T-helper 2 cell treated with Interferon-gamma antibody and Interleukin-4, amounts not matched to agents 100 ng/mL and 5 ng/mL, for 36 hours (primary cell): ENCODE measurements at regions not wholly inside any gene's neighbourhood (a gene's known extent, or its start where the extent isn't known, plus 50 kb on each side); places are given as distances from the start of the nearest gene placed in this dataset.
"Not testable (repeated sequence)": the region's sequence is repeated elsewhere in the genome, so short reads cannot be mapped to it uniquely, and the experiment has no call there.

Source experiments
- intact Hi-C: fragments of 100-400 bp; cut with micrococcal nuclease; formaldehyde crosslinking; loops from one replicate; pipeline ENCODE4 v1.15.1; 2023

DNA sequence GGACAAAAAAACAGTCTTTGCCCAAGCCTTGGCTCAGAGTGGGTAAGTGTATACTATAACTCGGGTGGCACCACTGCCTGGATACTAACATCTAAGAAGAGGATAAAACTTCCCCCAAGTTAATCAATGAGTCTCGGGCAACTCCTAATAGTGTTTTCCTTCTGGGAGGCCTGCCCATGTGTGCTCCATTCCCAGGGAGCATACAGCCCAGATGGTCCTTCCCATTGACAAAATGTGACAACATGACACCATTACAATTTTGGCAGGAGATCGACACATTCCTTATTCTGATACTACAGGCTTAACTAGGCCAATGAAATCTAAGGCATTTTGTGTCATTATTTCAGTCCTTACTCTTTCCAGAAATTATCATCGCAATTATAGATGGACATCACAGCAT, 52.7 kb upstream of the CRIM1 start:
- intact Hi-C loops, result no loop called here

GRCh38 chr2:36301843-36302242, 53.7 kb upstream of the CRIM1 start:
- intact Hi-C loops, result no loop called here

- intact Hi-C loops, result no loop called here
Observed at GRCh38 chr2:36300697-36301096, 54.9 kb upstream of the CRIM1 start.

DNA sequence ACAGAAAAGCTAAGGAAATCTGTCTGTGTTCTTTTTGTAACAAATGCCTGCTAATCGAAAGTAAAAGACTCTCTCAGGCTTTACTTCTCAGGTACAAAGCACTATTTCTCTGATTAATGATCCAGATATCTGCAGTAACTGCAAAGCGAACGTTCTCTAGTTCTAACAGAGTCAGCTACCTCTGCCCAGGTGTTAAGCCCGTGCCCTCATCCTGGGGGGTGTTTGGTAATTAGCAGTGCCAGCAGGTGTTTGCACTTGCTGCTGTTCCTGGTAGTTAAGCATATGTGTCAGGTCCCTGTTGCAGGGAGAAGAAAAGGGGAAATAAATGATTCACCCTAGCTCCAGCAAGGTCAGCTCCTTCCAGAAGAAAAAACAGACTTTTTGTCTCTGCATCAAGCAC, 58.8 kb upstream of the CRIM1 start:
- intact Hi-C loops, result loop anchor here (5.0 kb wide), 1 partner anchor 49 kb away; no protein-coding TSS in a partner anchor

GRCh38 chr2:36294316-36294721, 61.3 kb upstream of the CRIM1 start:
- intact Hi-C loops, result no loop called here

- intact Hi-C loops, result no loop called here
Observed at GRCh38 chr2:36290306-36290856, 65.2 kb upstream of the CRIM1 start.

GRCh38 chr2:36289731-36290130, 65.8 kb upstream of the CRIM1 start:
- intact Hi-C loops, result no loop called here

- intact Hi-C loops, result no loop called here
Observed at GRCh38 chr2:36287363-36288275, 68.0 kb upstream of the CRIM1 start.

DNA sequence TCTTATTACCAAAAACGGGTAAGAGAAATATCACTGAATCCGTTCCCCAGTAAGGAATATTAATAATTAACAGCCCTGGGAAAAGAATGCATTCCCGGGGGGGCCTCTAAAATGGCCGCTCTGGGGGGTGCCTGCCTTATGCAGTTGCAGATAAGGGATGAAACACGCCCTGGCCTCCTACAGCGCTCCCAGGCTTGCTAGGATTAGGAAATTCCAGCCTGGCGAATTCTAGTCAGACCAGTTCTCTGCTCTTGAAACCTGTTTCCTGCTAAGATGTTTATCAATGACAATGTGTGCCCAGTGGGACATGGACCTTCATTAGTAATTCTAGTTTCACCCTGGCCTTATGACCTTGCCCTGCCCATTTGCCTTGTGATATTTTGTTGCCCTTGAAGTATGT, 76.1 kb upstream of the CRIM1 start:
- intact Hi-C loops, result not testable (repeated sequence)

DNA sequence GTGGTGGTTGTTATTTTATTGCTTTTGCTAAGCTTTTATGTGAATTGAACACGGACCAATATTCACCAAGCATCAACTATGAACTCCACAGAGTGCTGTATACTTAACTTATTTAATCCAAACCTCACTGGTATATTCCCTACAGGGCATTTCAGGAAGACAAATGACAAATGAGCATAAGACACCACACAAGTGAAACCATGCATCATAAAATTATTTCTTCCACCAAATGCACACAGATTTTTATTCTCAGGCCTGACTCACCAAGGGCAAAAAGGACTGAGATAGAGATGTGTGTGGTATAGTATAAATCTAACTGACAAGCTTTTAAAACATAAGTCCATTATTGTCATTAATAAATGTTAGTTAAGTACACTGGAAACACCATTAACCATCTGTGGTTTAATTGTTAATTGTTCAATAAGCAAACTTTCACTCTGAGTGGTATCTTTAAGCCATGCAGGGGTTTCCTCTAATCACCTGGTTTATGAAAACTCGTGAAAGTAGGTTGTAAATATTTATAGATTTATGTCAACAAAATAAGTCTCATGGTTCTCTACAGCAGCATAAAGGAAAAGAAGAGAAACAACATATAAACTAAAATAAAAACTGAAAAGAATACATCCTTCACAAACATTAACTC, 77.6 kb upstream of the CRIM1 start:
- intact Hi-C loops, result no loop called here

DNA sequence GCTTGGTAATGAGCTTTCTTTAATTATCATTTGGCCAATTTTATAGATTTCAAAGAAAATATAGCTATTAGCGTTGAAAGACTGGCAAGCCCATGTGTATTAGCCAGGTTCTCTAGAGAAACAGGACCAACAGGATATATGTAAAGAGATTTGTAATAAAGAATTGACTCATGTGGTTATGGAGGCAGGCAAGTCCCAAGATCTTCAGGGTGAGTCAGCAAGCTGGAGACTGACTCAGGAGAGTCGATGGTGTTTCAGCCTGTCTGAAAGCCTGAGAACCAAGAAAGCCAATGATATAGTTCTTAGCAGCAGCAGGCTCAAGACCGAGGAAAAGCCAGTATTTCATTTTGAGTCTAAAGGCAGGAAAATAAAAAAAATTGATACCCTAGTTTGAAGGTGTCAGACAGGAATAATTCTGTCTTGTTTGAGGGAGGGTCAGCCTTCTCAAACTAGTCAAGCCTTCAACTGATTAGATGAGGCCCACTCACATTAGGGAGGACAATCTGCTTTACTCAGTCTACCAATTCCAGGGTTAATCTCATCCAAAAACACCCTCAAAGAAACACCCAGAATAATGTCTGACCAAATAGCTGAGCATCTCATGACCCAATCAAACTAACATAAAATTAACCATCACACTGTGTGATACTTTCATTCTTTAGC, 78.3 kb upstream of the CRIM1 start:
- intact Hi-C loops, result no loop called here

DNA sequence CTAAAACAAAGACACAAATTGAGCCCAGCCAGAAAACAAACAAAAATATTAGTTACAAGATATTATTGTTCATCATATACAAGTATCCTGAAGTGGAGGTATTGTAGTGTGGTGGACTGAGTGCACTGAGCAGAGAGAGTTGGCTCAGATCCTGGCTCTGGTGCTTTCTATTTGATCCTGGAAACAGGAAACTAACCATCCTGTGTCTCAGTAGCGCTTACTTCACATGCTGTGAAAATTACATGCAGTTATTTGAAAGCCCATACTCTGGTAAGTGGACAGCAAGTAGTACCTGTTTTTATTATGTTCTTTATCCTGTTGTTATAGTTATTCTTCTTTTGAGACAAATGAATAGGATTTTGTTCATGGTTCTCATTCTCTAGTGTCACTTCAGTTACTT, 84.3 kb upstream of the CRIM1 start:
- intact Hi-C loops, result no loop called here

DNA sequence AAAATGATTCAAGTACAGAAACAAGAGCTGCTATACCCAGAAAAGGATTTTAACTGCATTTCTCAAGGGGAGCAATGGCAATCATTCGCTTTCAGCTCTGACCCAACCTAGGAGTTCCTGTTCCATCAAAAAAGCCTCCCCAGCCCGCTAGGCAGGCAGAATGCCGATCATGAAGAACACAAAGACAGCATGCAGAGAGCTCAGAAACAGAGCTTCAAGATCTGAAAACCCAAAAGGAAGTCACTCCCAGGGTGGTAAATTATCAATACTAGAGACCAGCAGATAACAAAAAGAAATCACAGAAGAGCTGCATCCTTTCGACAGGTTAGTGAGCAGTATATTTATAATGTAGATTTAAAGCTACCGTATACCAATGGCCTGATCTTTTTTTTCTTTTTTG, 84.8 kb upstream of the CRIM1 start:
- intact Hi-C loops, result no loop called here

DNA sequence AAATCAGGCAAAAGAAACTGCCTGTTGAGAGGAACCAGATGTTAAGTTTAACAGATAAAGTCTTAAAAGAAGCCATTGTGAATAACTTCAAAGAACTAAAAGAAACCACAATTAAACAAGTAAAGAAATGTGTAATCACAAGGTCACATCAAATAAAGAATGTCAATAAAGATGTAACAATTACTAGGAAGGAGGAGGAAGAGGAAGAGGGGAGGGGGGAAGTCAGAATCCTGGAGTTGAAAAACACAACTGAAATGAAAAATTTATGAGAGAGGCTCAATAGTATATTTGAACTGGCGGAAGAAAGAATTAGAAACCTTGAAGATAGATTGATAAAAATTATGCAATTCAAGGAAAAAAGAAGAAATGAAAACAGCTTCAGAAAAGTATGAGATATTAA, 88.4 kb upstream of the CRIM1 start:
- intact Hi-C loops, result no loop called here

DNA sequence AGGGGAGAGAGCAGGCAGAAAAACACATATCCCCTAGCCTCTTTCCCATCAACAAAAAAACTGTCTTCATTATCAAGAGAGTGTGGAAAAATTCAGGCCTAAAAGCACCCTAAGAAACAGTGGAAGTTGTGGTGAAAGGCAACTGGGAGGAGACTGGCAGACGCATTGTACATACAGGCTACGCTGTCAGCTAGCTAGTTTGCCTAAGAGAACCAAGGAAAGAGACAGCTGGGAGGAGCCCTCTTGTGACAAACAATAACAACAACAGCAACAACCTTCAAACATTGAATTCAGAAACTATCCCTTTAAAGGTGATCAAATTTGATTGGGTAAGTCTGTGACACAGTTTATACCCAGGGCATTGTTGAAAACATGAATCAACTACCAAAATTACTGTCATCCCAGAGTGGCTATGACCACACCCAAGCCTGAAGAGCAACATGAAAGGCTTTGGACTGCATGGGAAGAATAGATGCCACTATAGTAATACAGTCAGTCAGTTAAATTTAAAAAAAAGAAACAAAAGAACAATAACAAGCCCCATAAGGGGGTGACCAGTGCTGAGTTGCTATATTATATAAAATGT, 88.9 kb upstream of the CRIM1 start:
- intact Hi-C loops, result no loop called here

- intact Hi-C loops, result no loop called here
Observed at GRCh38 chr2:36262581-36262980, 93.0 kb upstream of the CRIM1 start.

DNA sequence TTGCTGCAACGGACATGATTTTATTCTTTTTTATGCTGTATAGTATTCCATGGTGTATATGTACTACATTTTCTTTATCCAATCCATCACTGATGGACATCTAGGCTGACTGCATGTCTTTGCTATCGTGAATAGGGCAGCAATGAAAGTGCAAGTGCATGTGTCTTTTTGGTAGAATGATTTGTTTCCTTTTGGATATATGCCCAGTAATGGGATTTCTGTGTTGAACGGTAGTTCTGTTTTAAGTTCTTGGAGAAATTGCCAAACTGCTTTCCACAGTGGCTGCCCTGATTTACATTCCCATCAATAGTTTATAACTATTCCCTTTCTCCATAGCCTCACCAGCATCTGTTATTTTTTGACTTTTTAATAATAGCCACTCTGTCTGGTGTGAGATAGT, 99.7 kb upstream of the CRIM1 start:
- intact Hi-C loops, result no loop called here

- intact Hi-C loops, result no loop called here
Observed at GRCh38 chr2:36253086-36253485, 102.5 kb upstream of the CRIM1 start.

- intact Hi-C loops, result loop anchor here (1.0 to 5.0 kb wide), 4 partner anchors 51 to 269 kb away; no protein-coding TSS in a partner anchor
Observed at GRCh38 chr2:36246320-36246990, 109.1 kb upstream of the CRIM1 start.

DNA sequence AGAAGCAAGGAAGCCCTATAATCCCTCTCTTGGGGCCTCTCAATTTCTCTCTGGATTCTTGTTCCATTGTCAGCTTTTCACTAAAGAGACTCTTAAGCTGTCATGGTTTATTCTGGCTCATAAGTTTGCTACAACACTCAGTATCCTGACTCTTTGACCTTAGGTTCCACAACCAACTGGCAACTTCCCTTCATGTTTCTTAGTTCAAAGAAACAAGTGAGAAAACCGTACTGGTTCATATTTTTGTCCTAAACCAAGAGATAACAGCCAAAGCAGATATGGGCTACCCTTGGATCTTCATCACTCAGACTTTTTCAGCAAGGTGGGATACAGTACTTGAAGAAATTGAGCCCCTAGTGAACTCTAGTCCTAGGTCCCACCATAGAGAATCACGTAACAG, 109.9 kb upstream of the CRIM1 start:
- intact Hi-C loops, result loop anchor here (1.0 to 5.0 kb wide), 4 partner anchors 52 to 268 kb away; no protein-coding TSS in a partner anchor

- intact Hi-C loops, result no loop called here
Observed at GRCh38 chr2:36238106-36238505, 117.5 kb upstream of the CRIM1 start.
